ENCODE measurements at regions not wholly inside any gene's neighbourhood (a gene's known extent, or its start where the extent isn't known, plus 50 kb on each side); places are given as distances from the start of the nearest gene placed in this dataset.

DNA sequence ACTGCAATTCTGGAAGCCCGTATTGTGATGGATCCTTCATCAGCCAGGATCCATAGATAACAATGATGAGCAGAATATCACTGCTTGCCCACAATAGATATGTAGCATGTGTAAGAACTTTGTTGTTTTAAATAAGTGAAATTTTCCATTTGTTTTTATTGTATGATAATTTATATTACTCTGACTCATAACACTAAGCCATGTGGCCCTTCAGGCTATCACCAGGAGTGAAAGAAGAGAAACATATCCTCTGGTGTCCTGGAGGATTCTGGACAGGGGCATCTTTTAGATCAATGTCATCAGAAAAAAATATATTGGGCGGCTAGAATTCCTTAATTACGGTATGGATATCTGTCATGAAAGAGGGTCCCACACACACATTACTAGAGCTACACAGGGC lies 167.5 kb downstream of the SLC6A15 start:
- TF ChIP-seq, protein P1, sequence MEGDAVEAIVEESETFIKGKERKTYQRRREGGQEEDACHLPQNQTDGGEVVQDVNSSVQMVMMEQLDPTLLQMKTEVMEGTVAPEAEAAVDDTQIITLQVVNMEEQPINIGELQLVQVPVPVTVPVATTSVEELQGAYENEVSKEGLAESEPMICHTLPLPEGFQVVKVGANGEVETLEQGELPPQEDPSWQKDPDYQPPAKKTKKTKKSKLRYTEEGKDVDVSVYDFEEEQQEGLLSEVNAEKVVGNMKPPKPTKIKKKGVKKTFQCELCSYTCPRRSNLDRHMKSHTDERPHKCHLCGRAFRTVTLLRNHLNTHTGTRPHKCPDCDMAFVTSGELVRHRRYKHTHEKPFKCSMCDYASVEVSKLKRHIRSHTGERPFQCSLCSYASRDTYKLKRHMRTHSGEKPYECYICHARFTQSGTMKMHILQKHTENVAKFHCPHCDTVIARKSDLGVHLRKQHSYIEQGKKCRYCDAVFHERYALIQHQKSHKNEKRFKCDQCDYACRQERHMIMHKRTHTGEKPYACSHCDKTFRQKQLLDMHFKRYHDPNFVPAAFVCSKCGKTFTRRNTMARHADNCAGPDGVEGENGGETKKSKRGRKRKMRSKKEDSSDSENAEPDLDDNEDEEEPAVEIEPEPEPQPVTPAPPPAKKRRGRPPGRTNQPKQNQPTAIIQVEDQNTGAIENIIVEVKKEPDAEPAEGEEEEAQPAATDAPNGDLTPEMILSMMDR (IDR thresholded peaks at IDR 0.05): no peak
- no peak for TF ChIP-seq POLR2A (IDR thresholded peaks at IDR 0.05)
- TF ChIP-seq EP300 (IDR thresholded peaks at IDR 0.05; ENCODE audit: low read depth): no peak
